ENCODE measurements at regions not wholly inside any gene's neighbourhood (a gene's known extent, or its start where the extent isn't known, plus 50 kb on each side); places are given as distances from the start of the nearest gene placed in this dataset.

GRCh38 chr4:44046491-44046890 lies 402.1 kb downstream of the KCTD8 start:
- no peak for TF ChIP-seq CTCF (conservative IDR thresholded peaks at IDR 0.05; ENCODE audit: low read length)
- TF ChIP-seq EZH2phosphoT487 (IDR thresholded peaks at IDR 0.05; ENCODE audit: borderline replicate concordance, low read depth, low read length): no peak
